ENCODE measurements at regions not wholly inside any gene's neighbourhood (a gene's known extent, or its start where the extent isn't known, plus 50 kb on each side); places are given as distances from the start of the nearest gene placed in this dataset.

DNA sequence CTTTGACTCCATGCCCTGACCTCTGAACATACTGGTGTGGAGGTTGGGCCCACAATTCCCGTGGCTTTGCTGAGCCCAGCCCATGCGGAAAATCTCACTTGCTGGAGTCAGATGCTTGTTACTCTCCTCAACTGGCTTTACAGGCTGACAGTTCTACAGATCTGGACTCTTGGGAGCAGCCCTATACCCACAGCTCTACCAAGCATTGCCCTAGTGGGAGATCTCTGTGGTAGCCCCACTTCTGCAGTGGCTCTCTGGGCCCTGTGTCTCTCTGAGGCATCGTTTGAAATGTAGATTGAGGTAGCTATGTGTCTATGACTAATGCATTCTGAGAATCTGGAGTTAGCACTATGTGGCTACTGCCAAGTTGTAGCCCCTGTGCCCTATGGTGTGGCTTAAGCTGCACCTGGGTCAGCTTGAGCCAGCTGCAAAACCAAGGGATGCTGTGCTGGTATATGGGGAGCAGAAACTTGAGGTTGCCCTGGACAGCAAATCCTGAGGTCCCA, 625.8 kb upstream of the ALCAM start:
- in situ Hi-C loops (cut with MboI) (no loop called here), intact Hi-C loops (cut with micrococcal nuclease; ENCODE audit: unreplicated experiment) (no loop called here)
- CTCF ChIA-PET = interaction anchor here (0.7 kb wide), 1 partner anchor 124 kb away, joined by 3 read pairs; no protein-coding TSS in a partner anchor
- TF ChIP-seq DPF2 (IDR thresholded peaks at IDR 0.05) (no peak), SREBF1 (IDR thresholded peaks at IDR 0.05; ENCODE audit: low read length) (no peak), NR2C2 (IDR thresholded peaks at IDR 0.05; ENCODE audit: borderline replicate concordance, control insufficient read depth, insufficient read length, low read depth) (no peak), MYC (IDR thresholded peaks at IDR 0.05; ENCODE audit: insufficient read depth, insufficient read length, insufficient replicate concordance, low read length, severe bottlenecking) (no peak), ZBTB40 (IDR thresholded peaks at IDR 0.05; ENCODE audit: borderline replicate concordance) (no peak), LARP7 (IDR thresholded peaks at IDR 0.05) (no peak), SIN3A (IDR thresholded peaks at IDR 0.05; ENCODE audit: low read depth, low read length) (no peak), IKZF2 (IDR thresholded peaks at IDR 0.05) (no peak), MTA2 (IDR thresholded peaks at IDR 0.05; ENCODE audit: low read depth) (no peak), SUPT20H (IDR thresholded peaks at IDR 0.05; ENCODE audit: borderline replicate concordance, control insufficient read depth, low read depth, low read length) (no peak), RCOR1 (conservative IDR thresholded peaks at IDR 0.05; ENCODE audit: low read depth, low read length) (no peak), E2F8 (IDR thresholded peaks at IDR 0.05; ENCODE audit: low read depth, partially characterized antibody) (no peak), NR2C1 (IDR thresholded peaks at IDR 0.05) (no peak)
- TF ChIP-seq, protein P1, sequence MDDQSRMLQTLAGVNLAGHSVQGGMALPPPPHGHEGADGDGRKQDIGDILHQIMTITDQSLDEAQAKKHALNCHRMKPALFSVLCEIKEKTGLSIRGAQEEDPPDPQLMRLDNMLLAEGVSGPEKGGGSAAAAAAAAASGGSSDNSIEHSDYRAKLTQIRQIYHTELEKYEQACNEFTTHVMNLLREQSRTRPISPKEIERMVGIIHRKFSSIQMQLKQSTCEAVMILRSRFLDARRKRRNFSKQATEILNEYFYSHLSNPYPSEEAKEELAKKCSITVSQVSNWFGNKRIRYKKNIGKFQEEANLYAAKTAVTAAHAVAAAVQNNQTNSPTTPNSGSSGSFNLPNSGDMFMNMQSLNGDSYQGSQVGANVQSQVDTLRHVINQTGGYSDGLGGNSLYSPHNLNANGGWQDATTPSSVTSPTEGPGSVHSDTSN (IDR thresholded peaks at IDR 0.05; ENCODE audit: insufficient replicate concordance, low read depth, low read length) = no peak

More for the DNA sequence above, 625.8 kb upstream of the ALCAM start:
- ChIA-PET POLR2A (no interaction called here), RAD21 (ENCODE audit: unreplicated experiment) (no interaction called here), SMC1A (ENCODE audit: uncharacterized antibody, unreplicated experiment) (no interaction called here)
- no TSS peak for BruUV-seq (replicated peaks)
- no peaks in the 10 kb centered on the region for H3K27me3 ChIP-seq (replicated peaks in 1 of 2; ENCODE audit: control insufficient read depth in 2 of 2, insufficient read depth in 2 of 2, low read length in 1 of 2)
- no peak overlapping the region for H3K4me3 ChIP-seq
- H3K9me3 ChIP-seq (replicated peaks; ENCODE audit: control insufficient read depth, insufficient read depth, low read length) = no peaks in the 10 kb centered on the region
- no peak for ATAC-seq
- H3K79me2 ChIP-seq (ENCODE audit: control insufficient read depth, insufficient read depth, low read length) = no peaks in the 10 kb centered on the region
- no peaks in the 10 kb centered on the region for H3K36me3 ChIP-seq (ENCODE audit: control insufficient read depth in 2 of 2, insufficient read depth in 2 of 2, low read length in 1 of 2)
- WGBS (ENCODE audit: insufficient coverage, insufficient replicate concordance, low lambda C conversion rate, missing lambda C conversion rate) = 64% methylated on average over 3 of the region's 3 CpGs
- H3K27ac ChIP-seq (ENCODE audit: control insufficient read depth, insufficient read depth) = no peak overlapping the region
- no peak for DNase-seq (ENCODE audit: low read depth, low spot score)
- no peak overlapping the region for H3K4me2 ChIP-seq (ENCODE audit: control insufficient read depth, insufficient read depth)
- no peaks in the 10 kb centered on the region for H4K20me1 ChIP-seq (ENCODE audit: control insufficient read depth, insufficient read depth)
- no peak overlapping the region for H2AFZ ChIP-seq (ENCODE audit: control insufficient read depth, low read depth, low read length)
- no peaks in the 10 kb centered on the region for H3K4me1 ChIP-seq (ENCODE audit: control insufficient read depth, insufficient read depth, low read length)
- no peak for FAIRE-seq
- no peak overlapping the region for H3K9ac ChIP-seq (ENCODE audit: control insufficient read depth, insufficient read depth, low read length)
